Activated CD8-positive, alpha-beta memory T cell treated with anti-CD3 and anti-CD28 coated beads for 36 hours (primary cell): ENCODE measurements at regions not wholly inside any gene's neighbourhood (a gene's known extent, or its start where the extent isn't known, plus 50 kb on each side); places are given as distances from the start of the nearest gene placed in this dataset.

Experiments
- CTCF ChIA-PET: fragments of 350-600 bp; sonication (Branson Sonifier 250); formaldehyde crosslinking; loops from one replicate; lab custom pipeline; 2021; ENCODE audit warnings: antibody characterized with exemption; lab: Charles Lee
- POLR2A ChIA-PET: fragments of 350-600 bp; sonication (Branson Sonifier 250); formaldehyde crosslinking; loops from one replicate; lab custom pipeline; 2021; ENCODE audit warnings: antibody characterized with exemption; lab: Charles Lee

- ChIA-PET CTCF (no interaction called here), POLR2A (no interaction called here)
Observed at GRCh38 chr4:119684463-119684862, 55.9 kb upstream of the PDE5A start.

GRCh38 chr4:119683518-119683917 is 54.9 kb upstream of the PDE5A start:
- CTCF ChIA-PET = no interaction called here
- POLR2A ChIA-PET = no interaction called here

- POLR2A ChIA-PET = no interaction called here
- CTCF ChIA-PET = interaction anchor here (0.6 kb wide), 1 partner anchor 33 kb away, joined by 5 read pairs; no protein-coding TSS in a partner anchor
Observed at GRCh38 chr4:119682099-119682498, 53.5 kb upstream of the PDE5A start.

GRCh38 chr4:119679251-119679650 is 50.6 kb upstream of the PDE5A start:
- ChIA-PET CTCF (no interaction called here), POLR2A (no interaction called here)

DNA sequence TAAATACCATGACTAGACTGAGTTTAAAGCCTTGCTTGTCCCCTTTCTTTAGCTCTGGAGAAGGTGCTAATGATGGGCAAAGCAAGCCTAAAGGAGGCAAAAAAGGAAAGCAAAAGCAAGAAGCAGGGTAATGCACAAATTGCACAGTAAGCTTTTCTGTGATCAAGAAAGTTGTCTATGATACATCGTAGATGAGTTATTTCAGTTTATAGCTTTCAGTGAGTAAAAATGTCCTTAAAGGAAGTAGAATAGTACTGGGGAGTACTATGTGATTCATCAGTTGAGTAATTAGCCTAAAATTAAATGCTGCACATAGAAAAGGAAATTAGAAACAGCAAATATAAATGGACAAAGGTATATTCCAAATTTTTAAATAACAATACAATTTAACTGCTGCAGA is 50.2 kb upstream of the PDE5A start:
- ChIA-PET CTCF (no interaction called here), POLR2A (no interaction called here)
